ENCODE measurements at regions not wholly inside any gene's neighbourhood (a gene's known extent, or its start where the extent isn't known, plus 50 kb on each side); places are given as distances from the start of the nearest gene placed in this dataset.

- no peak overlapping the region for H3K4me3 ChIP-seq (ENCODE audit: low read length)
- H3K4me2 ChIP-seq (ENCODE audit: low read length), result no peak overlapping the region
- no peak overlapping the region for H3K9ac ChIP-seq (ENCODE audit: low read length)
- no peaks in the 10 kb centered on the region for H3K36me3 ChIP-seq (replicated peaks; ENCODE audit: low read depth, low read length)
- no peaks in the 10 kb centered on the region for H3K79me2 ChIP-seq (ENCODE audit: low read length)
- H2AFZ ChIP-seq (ENCODE audit: low read depth, low read length), result no peak overlapping the region
- H3K27me3 ChIP-seq (ENCODE audit: low read depth, low read length), result no peaks in the 10 kb centered on the region
- no peaks in the 10 kb centered on the region for H4K20me1 ChIP-seq (ENCODE audit: insufficient read depth, low read length)
- TF ChIP-seq CTCF (IDR thresholded peaks at IDR 0.05; ENCODE audit: low read depth, low read length), result no peak
- TF ChIP-seq EZH2phosphoT487 (IDR thresholded peaks at IDR 0.05; ENCODE audit: low read depth), result no peak
- peaks cover 9% of the 10 kb centered on the region for H3K4me1 ChIP-seq (ENCODE audit: low read length)
- no peak overlapping the region for H3K27ac ChIP-seq (ENCODE audit: low read length)
- no peaks in the 10 kb centered on the region for H3K9me3 ChIP-seq (ENCODE audit: insufficient read depth, low read length)
Measured at GRCh38 chr15:31842532-31843195, 187.7 kb upstream of the CHRNA7 start.

GRCh38 chr15:31843426-31844055 is 186.8 kb upstream of the CHRNA7 start:
- Histone ChIP-seq H3K79me2 (ENCODE audit: low read length) (no peaks in the 10 kb centered on the region), H3K36me3 (replicated peaks; ENCODE audit: low read depth, low read length) (no peaks in the 10 kb centered on the region), H3K27me3 (ENCODE audit: low read depth, low read length) (no peaks in the 10 kb centered on the region)

GRCh38 chr15:31845791-31846190 is 184.5 kb upstream of the CHRNA7 start:
- TF ChIP-seq EZH2phosphoT487 (IDR thresholded peaks at IDR 0.05; ENCODE audit: low read depth), result no peak
- TF ChIP-seq CTCF (IDR thresholded peaks at IDR 0.05; ENCODE audit: low read depth, low read length), result no peak
- no peak overlapping the region for H3K4me2 ChIP-seq (ENCODE audit: low read length)
- no peaks in the 10 kb centered on the region for H3K27me3 ChIP-seq (ENCODE audit: low read depth, low read length)
- no peak overlapping the region for H3K9ac ChIP-seq (ENCODE audit: low read length)
- H3K4me3 ChIP-seq (ENCODE audit: low read length), result no peak overlapping the region
- H3K79me2 ChIP-seq (ENCODE audit: low read length), result no peaks in the 10 kb centered on the region
- H3K9me3 ChIP-seq (ENCODE audit: insufficient read depth, low read length), result no peaks in the 10 kb centered on the region
- H2AFZ ChIP-seq (ENCODE audit: low read depth, low read length), result no peak overlapping the region
- peaks cover 5% of the 10 kb centered on the region for H3K4me1 ChIP-seq (ENCODE audit: low read length)
- no peaks in the 10 kb centered on the region for H3K36me3 ChIP-seq (replicated peaks; ENCODE audit: low read depth, low read length)
- no peaks in the 10 kb centered on the region for H4K20me1 ChIP-seq (ENCODE audit: insufficient read depth, low read length)
- no peak overlapping the region for H3K27ac ChIP-seq (ENCODE audit: low read length)

More at GRCh38 chr15:31843426-31844055, 186.8 kb upstream of the CHRNA7 start:
- Histone ChIP-seq H3K9ac (ENCODE audit: low read length) (no peak overlapping the region), H3K4me2 (ENCODE audit: low read length) (no peak overlapping the region), H2AFZ (ENCODE audit: low read depth, low read length) (no peak overlapping the region), H3K4me1 (ENCODE audit: low read length) (peaks cover 9% of the 10 kb centered on the region), H3K27ac (ENCODE audit: low read length) (no peak overlapping the region), H4K20me1 (ENCODE audit: insufficient read depth, low read length) (no peaks in the 10 kb centered on the region), H3K9me3 (ENCODE audit: insufficient read depth, low read length) (no peaks in the 10 kb centered on the region), H3K4me3 (ENCODE audit: low read length) (no peak overlapping the region)
- no peak for TF ChIP-seq EZH2phosphoT487 (IDR thresholded peaks at IDR 0.05; ENCODE audit: low read depth)
- TF ChIP-seq CTCF (IDR thresholded peaks at IDR 0.05; ENCODE audit: low read depth, low read length), result no peak

GRCh38 chr15:31847961-31848360 is 182.4 kb upstream of the CHRNA7 start:
- Histone ChIP-seq H3K4me2 (ENCODE audit: low read length) (no peak overlapping the region), H3K27me3 (ENCODE audit: low read depth, low read length) (no peaks in the 10 kb centered on the region), H3K79me2 (ENCODE audit: low read length) (no peaks in the 10 kb centered on the region), H3K9me3 (ENCODE audit: insufficient read depth, low read length) (no peaks in the 10 kb centered on the region), H3K9ac (ENCODE audit: low read length) (no peak overlapping the region), H3K4me1 (ENCODE audit: low read length) (no peaks in the 10 kb centered on the region), H3K36me3 (replicated peaks; ENCODE audit: low read depth, low read length) (no peaks in the 10 kb centered on the region), H4K20me1 (ENCODE audit: insufficient read depth, low read length) (no peaks in the 10 kb centered on the region), H3K27ac (ENCODE audit: low read length) (no peak overlapping the region), H3K4me3 (ENCODE audit: low read length) (no peak overlapping the region), H2AFZ (ENCODE audit: low read depth, low read length) (no peak overlapping the region)
- TF ChIP-seq EZH2phosphoT487 (IDR thresholded peaks at IDR 0.05; ENCODE audit: low read depth) (no peak), CTCF (IDR thresholded peaks at IDR 0.05; ENCODE audit: low read depth, low read length) (no peak)
